ENCODE measurements at regions not wholly inside any gene's neighbourhood (a gene's known extent, or its start where the extent isn't known, plus 50 kb on each side); places are given as distances from the start of the nearest gene placed in this dataset.

DNA sequence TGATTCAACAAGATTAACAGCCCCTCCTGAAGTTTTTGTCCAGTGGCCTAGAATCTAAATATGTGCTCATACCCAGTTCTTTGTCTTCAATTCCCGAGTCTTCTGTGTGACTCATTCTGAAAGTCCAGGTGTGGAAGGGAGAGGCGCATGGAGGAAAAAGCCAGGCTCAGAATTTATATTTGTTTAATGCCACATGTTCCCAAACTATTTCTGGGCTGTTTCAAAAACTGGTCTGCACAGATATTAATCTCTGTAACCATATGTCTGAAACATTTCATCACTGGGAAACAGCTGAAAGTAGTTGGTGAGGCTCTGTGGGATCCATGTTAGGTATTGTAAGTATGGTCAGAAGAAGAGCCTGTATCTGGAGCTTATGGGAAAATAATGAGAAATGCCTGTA lies 266.0 kb downstream of the PAX1 start:
- Histone ChIP-seq H3K23me2 (ENCODE audit: low read depth, low read length) (no peaks in the 10 kb centered on the region; the same call in 1 of the 2 replicates), H3K14ac (ENCODE audit: insufficient read length) (no peak overlapping the region), H2AK5ac (ENCODE audit: low read depth, low read length) (no peak overlapping the region), H2AFZ (ENCODE audit: low read length) (no peak overlapping the region), H2BK15ac (ENCODE audit: low read length) (no peak overlapping the region), H3K9ac (replicated peaks in 1 of 4; ENCODE audit: extremely low read depth in 1 of 4, low read depth in 3 of 4, low read length in 3 of 4) (no peak overlapping the region), H3K27ac (ENCODE audit: low read depth, low read length) (no peak overlapping the region), H3K27me3 (replicated peaks in 1 of 4; ENCODE audit: control insufficient read depth in 3 of 4, extremely low read depth in 1 of 4, insufficient read depth in 3 of 4, low read length in 3 of 4) (no peaks in the 10 kb centered on the region), H3K9me3 (ENCODE audit: insufficient read depth in 2 of 2, low read depth in 1 of 2, low read length in 1 of 2) (no peaks in the 10 kb centered on the region), H3K23ac (ENCODE audit: insufficient read length) (no peak overlapping the region), H4K5ac (ENCODE audit: insufficient read length, low read depth, low read length) (no peak overlapping the region), H3K4me3 (ENCODE audit: extremely low read depth in 1 of 4, insufficient read depth in 2 of 4, low read depth in 3 of 4, low read length in 4 of 4) (no peak overlapping the region), H3K18ac (ENCODE audit: extremely low read depth, low read length) (no peak overlapping the region), H2BK12ac (ENCODE audit: low read depth, low read length) (no peak overlapping the region), H3K4me2 (ENCODE audit: insufficient read depth in 1 of 2, low read depth in 2 of 2, low read length in 2 of 2) (no peak overlapping the region), H4K20me1 (replicated peaks in 1 of 2; ENCODE audit: control insufficient read depth in 1 of 2, insufficient read depth in 2 of 2, low read length in 2 of 2) (no peaks in the 10 kb centered on the region), H3K56ac (replicated peaks; ENCODE audit: insufficient read length, low read depth, low read length) (no peak overlapping the region), H2BK5ac (ENCODE audit: low read depth, low read length) (no peak overlapping the region), H2BK120ac (replicated peaks; ENCODE audit: low read depth, low read length) (no peak overlapping the region), H3K36me3 (ENCODE audit: control insufficient read depth in 2 of 4, insufficient read depth in 4 of 4, low read length in 3 of 4) (no peaks in the 10 kb centered on the region; a peak in 1 of 8 replicates), H3K4me1 (replicated peaks in 1 of 4; ENCODE audit: control insufficient read depth in 3 of 4, insufficient read depth in 4 of 4, low read length in 3 of 4) (no peaks in the 10 kb centered on the region), H3K4ac (replicated peaks; ENCODE audit: insufficient read length, low read depth, low read length) (no peak overlapping the region), H3K79me1 (ENCODE audit: low read depth, low read length) (no peaks in the 10 kb centered on the region), H3K79me2 (ENCODE audit: control insufficient read depth in 1 of 2, insufficient read depth in 2 of 2, low read length in 2 of 2) (no peaks in the 10 kb centered on the region), H2BK20ac (ENCODE audit: low read length) (no peak overlapping the region), H4K91ac (replicated peaks; ENCODE audit: insufficient read length, low read length) (no peak overlapping the region), H4K8ac (ENCODE audit: extremely low read depth, insufficient read depth, low read length) (no peak overlapping the region)
- DNase-seq (ENCODE audit: low read depth in 1 of 2, low spot score in 2 of 2) (no peak), FAIRE-seq (no peak)
- TF ChIP-seq SUZ12 (IDR thresholded peaks at IDR 0.05; ENCODE audit: low read length) (no peak), GTF2F1 (IDR thresholded peaks at IDR 0.05; ENCODE audit: borderline replicate concordance, low read depth, low read length) (no peak), TAF1 (IDR thresholded peaks at IDR 0.05; ENCODE audit: low read depth, low read length) (no peak), TBP (IDR thresholded peaks at IDR 0.05; ENCODE audit: low read depth, low read length) (no peak), TAF7 (optimal IDR thresholded peaks at IDR 0.05; ENCODE audit: borderline replicate concordance, low read depth, low read length) (no peak), PHF8 (conservative IDR thresholded peaks at IDR 0.05; ENCODE audit: low read depth, low read length) (no peak), SRF (IDR thresholded peaks at IDR 0.05; ENCODE audit: low read depth, low read length) (no peak), GABPA (IDR thresholded peaks at IDR 0.05; ENCODE audit: borderline replicate concordance, insufficient read depth, low read length) (no peak)
- ChIA-PET CTCF (ENCODE audit: partially characterized antibody) (no interaction called here), POLR2A (ENCODE audit: partially characterized antibody) (no interaction called here)
- 90% methylated on average over 2 of the region's 2 CpGs; no CpG with 5 or more reads in 1 of the 2 experiments for WGBS, 2 experiments (ENCODE audit: extremely low coverage in 1 of 2, insufficient coverage in 1 of 2, insufficient read length in 1 of 2, insufficient replicate concordance in 2 of 2, low coverage in 1 of 2, low lambda C conversion rate in 2 of 2, missing lambda C conversion rate in 1 of 2)

Measured in H1 (cell line).